ENCODE measurements at regions not wholly inside any gene's neighbourhood (a gene's known extent, or its start where the extent isn't known, plus 50 kb on each side); places are given as distances from the start of the nearest gene placed in this dataset.

DNA sequence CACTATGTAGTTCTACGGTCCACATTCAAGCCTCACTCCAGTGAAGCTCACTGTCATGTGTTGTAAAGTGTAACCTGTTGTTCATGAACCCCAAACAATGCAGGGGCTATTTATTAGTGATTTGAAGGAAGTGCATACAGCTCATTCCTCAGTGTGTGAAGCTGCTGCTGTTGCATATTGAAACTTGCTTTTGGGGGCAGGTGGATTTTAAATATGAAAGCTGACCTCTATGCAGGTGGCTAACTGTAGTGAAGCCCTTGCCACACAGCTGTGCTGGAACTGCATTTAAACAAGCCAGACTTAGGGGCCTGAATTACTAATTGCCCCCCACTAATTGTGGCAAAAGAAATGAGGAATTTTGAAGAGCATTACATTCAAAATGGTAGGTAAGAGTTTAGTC is 226.3 kb downstream of the ATP23 start:
- no TSS peak for BruUV-seq (replicated peaks)
- Histone ChIP-seq H3K36me3 (ENCODE audit: control insufficient read depth, insufficient read depth, low read length) (no peaks in the 10 kb centered on the region), H3K27ac (ENCODE audit: low read length) (no peak overlapping the region), H3K9me3 (ENCODE audit: control insufficient read depth, insufficient read depth, low read depth, low read length) (no peaks in the 10 kb centered on the region), H3K4me1 (ENCODE audit: control insufficient read depth, insufficient read depth, low read length) (no peaks in the 10 kb centered on the region), H3K27me3 (ENCODE audit: control insufficient read depth, insufficient read depth, low read length) (no peaks in the 10 kb centered on the region), H3K4me3 (ENCODE audit: low read depth in 2 of 2, low read length in 2 of 2) (no peak overlapping the region)
- POLR2A ChIA-PET: interaction anchor here (0.5 kb wide), 1 partner anchor 194 kb away, joined by 5 read pairs; no protein-coding TSS in a partner anchor
- ATAC-seq: no peak
- CTCF ChIA-PET: no interaction called here
- in situ Hi-C loops (cut with HindIII; ENCODE audit: low pct_unique_long_range_greater_than_20kb, low sequenced_read_pairs) (no loop called here), intact Hi-C loops (cut with micrococcal nuclease; ENCODE audit: unreplicated experiment) (no loop called here)
- TF ChIP-seq, protein P1, sequence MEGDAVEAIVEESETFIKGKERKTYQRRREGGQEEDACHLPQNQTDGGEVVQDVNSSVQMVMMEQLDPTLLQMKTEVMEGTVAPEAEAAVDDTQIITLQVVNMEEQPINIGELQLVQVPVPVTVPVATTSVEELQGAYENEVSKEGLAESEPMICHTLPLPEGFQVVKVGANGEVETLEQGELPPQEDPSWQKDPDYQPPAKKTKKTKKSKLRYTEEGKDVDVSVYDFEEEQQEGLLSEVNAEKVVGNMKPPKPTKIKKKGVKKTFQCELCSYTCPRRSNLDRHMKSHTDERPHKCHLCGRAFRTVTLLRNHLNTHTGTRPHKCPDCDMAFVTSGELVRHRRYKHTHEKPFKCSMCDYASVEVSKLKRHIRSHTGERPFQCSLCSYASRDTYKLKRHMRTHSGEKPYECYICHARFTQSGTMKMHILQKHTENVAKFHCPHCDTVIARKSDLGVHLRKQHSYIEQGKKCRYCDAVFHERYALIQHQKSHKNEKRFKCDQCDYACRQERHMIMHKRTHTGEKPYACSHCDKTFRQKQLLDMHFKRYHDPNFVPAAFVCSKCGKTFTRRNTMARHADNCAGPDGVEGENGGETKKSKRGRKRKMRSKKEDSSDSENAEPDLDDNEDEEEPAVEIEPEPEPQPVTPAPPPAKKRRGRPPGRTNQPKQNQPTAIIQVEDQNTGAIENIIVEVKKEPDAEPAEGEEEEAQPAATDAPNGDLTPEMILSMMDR (IDR thresholded peaks at IDR 0.05): no peak
- TF ChIP-seq, protein P2, sequence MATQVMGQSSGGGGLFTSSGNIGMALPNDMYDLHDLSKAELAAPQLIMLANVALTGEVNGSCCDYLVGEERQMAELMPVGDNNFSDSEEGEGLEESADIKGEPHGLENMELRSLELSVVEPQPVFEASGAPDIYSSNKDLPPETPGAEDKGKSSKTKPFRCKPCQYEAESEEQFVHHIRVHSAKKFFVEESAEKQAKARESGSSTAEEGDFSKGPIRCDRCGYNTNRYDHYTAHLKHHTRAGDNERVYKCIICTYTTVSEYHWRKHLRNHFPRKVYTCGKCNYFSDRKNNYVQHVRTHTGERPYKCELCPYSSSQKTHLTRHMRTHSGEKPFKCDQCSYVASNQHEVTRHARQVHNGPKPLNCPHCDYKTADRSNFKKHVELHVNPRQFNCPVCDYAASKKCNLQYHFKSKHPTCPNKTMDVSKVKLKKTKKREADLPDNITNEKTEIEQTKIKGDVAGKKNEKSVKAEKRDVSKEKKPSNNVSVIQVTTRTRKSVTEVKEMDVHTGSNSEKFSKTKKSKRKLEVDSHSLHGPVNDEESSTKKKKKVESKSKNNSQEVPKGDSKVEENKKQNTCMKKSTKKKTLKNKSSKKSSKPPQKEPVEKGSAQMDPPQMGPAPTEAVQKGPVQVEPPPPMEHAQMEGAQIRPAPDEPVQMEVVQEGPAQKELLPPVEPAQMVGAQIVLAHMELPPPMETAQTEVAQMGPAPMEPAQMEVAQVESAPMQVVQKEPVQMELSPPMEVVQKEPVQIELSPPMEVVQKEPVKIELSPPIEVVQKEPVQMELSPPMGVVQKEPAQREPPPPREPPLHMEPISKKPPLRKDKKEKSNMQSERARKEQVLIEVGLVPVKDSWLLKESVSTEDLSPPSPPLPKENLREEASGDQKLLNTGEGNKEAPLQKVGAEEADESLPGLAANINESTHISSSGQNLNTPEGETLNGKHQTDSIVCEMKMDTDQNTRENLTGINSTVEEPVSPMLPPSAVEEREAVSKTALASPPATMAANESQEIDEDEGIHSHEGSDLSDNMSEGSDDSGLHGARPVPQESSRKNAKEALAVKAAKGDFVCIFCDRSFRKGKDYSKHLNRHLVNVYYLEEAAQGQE (IDR thresholded peaks at IDR 0.05; ENCODE audit: insufficient read depth in 1 of 2, low read depth in 2 of 2, low read length in 1 of 2): no peak
- no peak for TF ChIP-seq TCF7L2 (IDR thresholded peaks at IDR 0.05; ENCODE audit: low read depth, low read length)
- DNase-seq (ENCODE audit: low read depth, low spot score): no peak

- Histone ChIP-seq H3K9me3 (ENCODE audit: control insufficient read depth, insufficient read depth, low read depth, low read length) (no peaks in the 10 kb centered on the region), H3K27ac (ENCODE audit: low read length) (no peak overlapping the region), H3K36me3 (ENCODE audit: control insufficient read depth, insufficient read depth, low read length) (no peaks in the 10 kb centered on the region), H3K27me3 (ENCODE audit: control insufficient read depth, insufficient read depth, low read length) (no peaks in the 10 kb centered on the region), H3K4me1 (ENCODE audit: control insufficient read depth, insufficient read depth, low read length) (no peaks in the 10 kb centered on the region), H3K4me3 (ENCODE audit: low read depth in 2 of 2, low read length in 2 of 2) (no peak overlapping the region)
- no peak for TF ChIP-seq SIN3A (IDR thresholded peaks at IDR 0.05; ENCODE audit: borderline replicate concordance, insufficient read depth, low read depth, low read length)
- TF ChIP-seq, protein P1 (IDR thresholded peaks at IDR 0.05): no peak
- DNase-seq (ENCODE audit: low read depth, low spot score) (no peak), ATAC-seq (no peak)
- intact Hi-C loops (cut with micrococcal nuclease; ENCODE audit: unreplicated experiment) (no loop called here), in situ Hi-C loops (cut with HindIII; ENCODE audit: low pct_unique_long_range_greater_than_20kb, low sequenced_read_pairs) (no loop called here)
- no TSS peak for BruUV-seq (replicated peaks)
- CTCF ChIA-PET: no interaction called here
- POLR2A ChIA-PET: no interaction called here
Observed at GRCh38 chr12:58169826-58170225, 228.5 kb downstream of the ATP23 start.

DNA sequence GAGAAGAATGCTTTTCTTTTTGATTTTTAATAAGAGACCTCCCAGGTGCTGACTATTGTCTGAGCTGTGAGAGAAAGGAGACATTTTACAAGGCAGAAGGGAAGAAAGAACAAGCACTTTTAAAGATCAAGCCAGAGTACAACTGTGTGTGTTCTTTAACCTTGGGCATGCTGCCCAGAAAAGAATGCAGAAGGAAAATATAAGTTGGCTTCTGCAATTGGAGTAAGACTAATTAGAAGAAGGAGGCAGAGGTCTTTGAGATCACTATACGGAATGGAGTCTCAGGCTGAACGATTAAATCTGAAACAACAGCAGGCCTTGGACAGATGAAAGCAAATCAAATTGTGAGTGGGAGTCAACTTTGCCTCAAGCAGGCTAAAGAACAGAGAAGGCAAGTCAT is 230.5 kb downstream of the ATP23 start:
- no peak for DNase-seq (ENCODE audit: low read depth, low spot score)
- POLR2A ChIA-PET: no interaction called here
- no peak for ATAC-seq

More for the DNA sequence above, 230.5 kb downstream of the ATP23 start:
- Histone ChIP-seq H3K4me1 (ENCODE audit: control insufficient read depth, insufficient read depth, low read length) (no peaks in the 10 kb centered on the region), H3K4me3 (ENCODE audit: low read depth in 2 of 2, low read length in 2 of 2) (no peak overlapping the region), H3K9me3 (ENCODE audit: control insufficient read depth, insufficient read depth, low read depth, low read length) (no peaks in the 10 kb centered on the region), H3K36me3 (ENCODE audit: control insufficient read depth, insufficient read depth, low read length) (no peaks in the 10 kb centered on the region), H3K27me3 (ENCODE audit: control insufficient read depth, insufficient read depth, low read length) (no peaks in the 10 kb centered on the region), H3K27ac (ENCODE audit: low read length) (no peak overlapping the region)
- in situ Hi-C loops (cut with HindIII; ENCODE audit: low pct_unique_long_range_greater_than_20kb, low sequenced_read_pairs) (no loop called here), intact Hi-C loops (cut with micrococcal nuclease; ENCODE audit: unreplicated experiment) (no loop called here)
- TF ChIP-seq TCF7L2 (IDR thresholded peaks at IDR 0.05; ENCODE audit: low read depth, low read length) (no peak), POLR2AphosphoS5 (IDR thresholded peaks at IDR 0.05; ENCODE audit: low read depth, low read length) (no peak), SIN3A (IDR thresholded peaks at IDR 0.05; ENCODE audit: borderline replicate concordance, insufficient read depth, low read depth, low read length) (no peak)
- TF ChIP-seq, protein P2 (IDR thresholded peaks at IDR 0.05; ENCODE audit: insufficient read depth in 1 of 2, low read depth in 2 of 2, low read length in 1 of 2): no peak
- TF ChIP-seq, protein P1 (IDR thresholded peaks at IDR 0.05): no peak
- CTCF ChIA-PET: no interaction called here
- BruUV-seq (replicated peaks): no TSS peak

All from Panc1 (cell line).